ENCODE measurements at regions not wholly inside any gene's neighbourhood (a gene's known extent, or its start where the extent isn't known, plus 50 kb on each side); places are given as distances from the start of the nearest gene placed in this dataset.

DNA sequence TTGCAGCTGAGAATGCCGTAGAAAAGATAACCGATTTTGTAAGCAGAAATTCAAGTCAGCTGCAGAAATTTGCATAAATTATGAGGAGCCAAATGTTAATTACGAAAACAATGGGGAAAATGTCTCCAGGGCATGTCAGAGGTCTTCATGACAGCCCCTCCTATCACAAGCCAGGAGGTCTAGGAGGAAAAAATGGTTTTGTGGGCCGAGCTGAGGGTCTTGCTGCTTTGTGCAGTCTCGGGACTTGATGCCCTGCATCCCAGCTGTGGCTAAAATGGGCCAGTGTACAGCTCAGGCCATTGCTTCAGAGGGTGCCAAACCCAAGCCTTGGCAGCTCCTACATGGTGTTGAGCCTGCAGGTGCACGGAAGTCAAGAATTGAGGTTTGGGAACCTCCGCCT is 131.2 kb upstream of the PDE3A start:
- no peak overlapping the region for H3K27ac ChIP-seq (ENCODE audit: low read depth, low read length)
- no peaks in the 10 kb centered on the region for H3K9me2 ChIP-seq (replicated peaks; ENCODE audit: control insufficient read depth, low read length)
- no peak overlapping the region for H3K4me2 ChIP-seq (ENCODE audit: low read length)
- H3K4me3 ChIP-seq (ENCODE audit: low read length), result no peak overlapping the region
- no peaks in the 10 kb centered on the region for H3K36me3 ChIP-seq (ENCODE audit: control insufficient read depth, low read length)
- H3K9me3 ChIP-seq (ENCODE audit: control insufficient read depth, insufficient read depth, low read length), result no peaks in the 10 kb centered on the region
- no peaks in the 10 kb centered on the region for H3K4me1 ChIP-seq (ENCODE audit: control insufficient read depth, low read length)
- H3K79me2 ChIP-seq (ENCODE audit: control insufficient read depth, low read length), result no peaks in the 10 kb centered on the region
- H3F3A ChIP-seq (ENCODE audit: control insufficient read depth, insufficient read depth), result no peaks in the 10 kb centered on the region
- TF ChIP-seq, protein P1, sequence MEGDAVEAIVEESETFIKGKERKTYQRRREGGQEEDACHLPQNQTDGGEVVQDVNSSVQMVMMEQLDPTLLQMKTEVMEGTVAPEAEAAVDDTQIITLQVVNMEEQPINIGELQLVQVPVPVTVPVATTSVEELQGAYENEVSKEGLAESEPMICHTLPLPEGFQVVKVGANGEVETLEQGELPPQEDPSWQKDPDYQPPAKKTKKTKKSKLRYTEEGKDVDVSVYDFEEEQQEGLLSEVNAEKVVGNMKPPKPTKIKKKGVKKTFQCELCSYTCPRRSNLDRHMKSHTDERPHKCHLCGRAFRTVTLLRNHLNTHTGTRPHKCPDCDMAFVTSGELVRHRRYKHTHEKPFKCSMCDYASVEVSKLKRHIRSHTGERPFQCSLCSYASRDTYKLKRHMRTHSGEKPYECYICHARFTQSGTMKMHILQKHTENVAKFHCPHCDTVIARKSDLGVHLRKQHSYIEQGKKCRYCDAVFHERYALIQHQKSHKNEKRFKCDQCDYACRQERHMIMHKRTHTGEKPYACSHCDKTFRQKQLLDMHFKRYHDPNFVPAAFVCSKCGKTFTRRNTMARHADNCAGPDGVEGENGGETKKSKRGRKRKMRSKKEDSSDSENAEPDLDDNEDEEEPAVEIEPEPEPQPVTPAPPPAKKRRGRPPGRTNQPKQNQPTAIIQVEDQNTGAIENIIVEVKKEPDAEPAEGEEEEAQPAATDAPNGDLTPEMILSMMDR (IDR thresholded peaks at IDR 0.05; ENCODE audit: low read depth, low read length, poor library complexity, severe bottlenecking), result no peak
- no peak for TF ChIP-seq EZH2phosphoT487 (IDR thresholded peaks at IDR 0.05; ENCODE audit: borderline replicate concordance, low read length)
- H3K27me3 ChIP-seq (ENCODE audit: control insufficient read depth, low read length), result no peaks in the 10 kb centered on the region
- H4K20me1 ChIP-seq (ENCODE audit: control insufficient read depth, insufficient read depth, low read depth, low read length), result no peaks in the 10 kb centered on the region

DNA sequence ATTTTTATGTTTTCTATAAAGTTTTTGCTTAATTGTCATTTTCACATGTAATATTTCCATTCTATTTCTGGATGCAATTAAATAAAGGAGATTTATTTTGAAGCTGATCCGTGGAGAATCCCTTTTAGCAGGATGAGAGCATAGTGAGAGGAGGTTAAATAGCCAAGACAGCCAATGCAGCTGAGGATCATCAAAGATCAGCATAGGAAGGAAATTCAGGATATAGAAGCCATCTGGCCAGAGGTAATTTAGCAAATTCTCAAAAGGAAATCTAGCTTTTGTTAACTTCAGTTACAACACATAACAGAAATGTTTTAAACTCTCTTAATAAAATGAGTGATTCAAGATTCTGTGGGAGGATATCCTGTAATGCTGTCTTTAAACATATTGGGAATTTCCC is 122.8 kb upstream of the PDE3A start:
- Histone ChIP-seq H3K4me3 (ENCODE audit: low read length) (no peak overlapping the region), H3K9me2 (replicated peaks; ENCODE audit: control insufficient read depth, low read length) (no peaks in the 10 kb centered on the region), H4K20me1 (ENCODE audit: control insufficient read depth, insufficient read depth, low read depth, low read length) (no peaks in the 10 kb centered on the region), H3K27me3 (ENCODE audit: control insufficient read depth, low read length) (no peaks in the 10 kb centered on the region), H3K27ac (ENCODE audit: low read depth, low read length) (no peak overlapping the region), H3K9me3 (ENCODE audit: control insufficient read depth, insufficient read depth, low read length) (no peaks in the 10 kb centered on the region), H3K4me2 (ENCODE audit: low read length) (no peak overlapping the region), H3K4me1 (ENCODE audit: control insufficient read depth, low read length) (no peaks in the 10 kb centered on the region), H3K79me2 (ENCODE audit: control insufficient read depth, low read length) (no peaks in the 10 kb centered on the region), H3K36me3 (ENCODE audit: control insufficient read depth, low read length) (no peaks in the 10 kb centered on the region), H3F3A (ENCODE audit: control insufficient read depth, insufficient read depth) (no peaks in the 10 kb centered on the region)
- no peak for TF ChIP-seq EZH2phosphoT487 (IDR thresholded peaks at IDR 0.05; ENCODE audit: borderline replicate concordance, low read length)
- TF ChIP-seq, protein P1 (IDR thresholded peaks at IDR 0.05; ENCODE audit: low read depth, low read length, poor library complexity, severe bottlenecking), result no peak

DNA sequence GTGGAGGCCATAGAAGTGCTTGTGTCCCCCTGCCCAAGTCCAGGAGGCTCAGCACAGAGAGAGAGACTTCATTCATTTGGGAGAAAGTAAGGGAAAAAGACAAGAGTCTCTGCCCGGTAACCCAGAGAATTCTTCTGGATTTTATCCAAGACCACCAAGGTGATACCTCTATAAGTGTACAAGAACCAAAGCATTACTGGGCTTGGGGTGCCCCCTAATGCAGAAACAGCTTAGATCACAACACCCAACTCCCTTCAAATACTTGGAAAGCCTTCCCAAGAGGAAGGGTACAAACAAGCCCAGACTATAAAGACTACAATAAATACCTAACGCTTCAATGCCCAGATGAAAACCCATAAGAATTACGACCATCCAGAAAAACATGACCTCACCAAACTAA is 119.7 kb upstream of the PDE3A start:
- no peaks in the 10 kb centered on the region for H3K9me3 ChIP-seq (ENCODE audit: control insufficient read depth, insufficient read depth, low read length)
- no peaks in the 10 kb centered on the region for H3K79me2 ChIP-seq (ENCODE audit: control insufficient read depth, low read length)
- H4K20me1 ChIP-seq (ENCODE audit: control insufficient read depth, insufficient read depth, low read depth, low read length), result no peaks in the 10 kb centered on the region
- no peaks in the 10 kb centered on the region for H3K9me2 ChIP-seq (replicated peaks; ENCODE audit: control insufficient read depth, low read length)
- no peaks in the 10 kb centered on the region for H3K4me1 ChIP-seq (ENCODE audit: control insufficient read depth, low read length)
- TF ChIP-seq EZH2phosphoT487 (IDR thresholded peaks at IDR 0.05; ENCODE audit: borderline replicate concordance, low read length), result no peak
- TF ChIP-seq, protein P1 (IDR thresholded peaks at IDR 0.05; ENCODE audit: low read depth, low read length, poor library complexity, severe bottlenecking), result no peak
- H3K27me3 ChIP-seq (ENCODE audit: control insufficient read depth, low read length), result no peaks in the 10 kb centered on the region
- no peak overlapping the region for H3K4me3 ChIP-seq (ENCODE audit: low read length)
- H3K4me2 ChIP-seq (ENCODE audit: low read length), result no peak overlapping the region
- no peaks in the 10 kb centered on the region for H3K36me3 ChIP-seq (ENCODE audit: control insufficient read depth, low read length)
- H3K27ac ChIP-seq (ENCODE audit: low read depth, low read length), result no peak overlapping the region
- H3F3A ChIP-seq (ENCODE audit: control insufficient read depth, insufficient read depth), result no peaks in the 10 kb centered on the region

DNA sequence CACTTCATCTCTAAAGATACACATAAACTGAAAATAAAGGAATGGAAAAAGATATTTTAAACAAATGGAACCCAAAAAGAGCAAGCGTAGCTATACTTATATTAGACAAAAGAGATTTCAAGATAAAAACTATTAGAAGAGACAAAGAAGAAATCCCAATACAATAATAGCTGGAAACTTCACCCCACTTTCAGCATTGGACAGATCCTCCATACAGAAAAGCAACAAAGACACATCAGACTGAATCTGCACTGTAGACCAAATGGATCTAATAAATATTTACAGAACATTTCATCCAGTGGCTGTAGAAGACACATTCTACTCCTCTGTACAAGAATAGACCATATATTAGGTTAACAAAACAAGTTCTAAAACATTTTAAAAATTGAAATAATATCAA is 117.6 kb upstream of the PDE3A start:
- Histone ChIP-seq H4K20me1 (ENCODE audit: control insufficient read depth, insufficient read depth, low read depth, low read length) (no peaks in the 10 kb centered on the region), H3K4me1 (ENCODE audit: control insufficient read depth, low read length) (no peaks in the 10 kb centered on the region), H3K9me2 (replicated peaks; ENCODE audit: control insufficient read depth, low read length) (no peaks in the 10 kb centered on the region; the same call in 1 of the 2 replicates), H3K9me3 (ENCODE audit: control insufficient read depth, insufficient read depth, low read length) (no peaks in the 10 kb centered on the region), H3K4me3 (ENCODE audit: low read length) (no peak overlapping the region), H3K4me2 (ENCODE audit: low read length) (no peak overlapping the region), H3K36me3 (ENCODE audit: control insufficient read depth, low read length) (no peaks in the 10 kb centered on the region), H3K27me3 (ENCODE audit: control insufficient read depth, low read length) (no peaks in the 10 kb centered on the region), H3F3A (ENCODE audit: control insufficient read depth, insufficient read depth) (no peaks in the 10 kb centered on the region), H3K27ac (ENCODE audit: low read depth, low read length) (no peak overlapping the region), H3K79me2 (ENCODE audit: control insufficient read depth, low read length) (no peaks in the 10 kb centered on the region)
- TF ChIP-seq EZH2phosphoT487 (IDR thresholded peaks at IDR 0.05; ENCODE audit: borderline replicate concordance, low read length), result no peak
- TF ChIP-seq, protein P1 (IDR thresholded peaks at IDR 0.05; ENCODE audit: low read depth, low read length, poor library complexity, severe bottlenecking), result no peak
